GM06990 (cell line): ENCODE measurements at regions not wholly inside any gene's neighbourhood (a gene's known extent, or its start where the extent isn't known, plus 50 kb on each side); places are given as distances from the start of the nearest gene placed in this dataset.

Experiments used
- DNase-seq: peaks from one replicate; pipeline ENCODE4 v3.0.0-alpha.2; 2011; ENCODE audit not compliant: insufficient read length; ENCODE audit errors: extremely low read depth
- H3K27me3 ChIP-seq: replicated peaks from 2 replicates; pipeline ENCODE4 v1.6.0; 2011; ENCODE audit warnings: low read length; ENCODE audit not compliant: control insufficient read depth, insufficient read depth
- H3K36me3 ChIP-seq: 2 replicates; pipeline ENCODE4 v1.5.1; 2011; ENCODE audit warnings: low read length; ENCODE audit not compliant: control insufficient read depth, insufficient read depth
- H3K4me3 ChIP-seq: replicated peaks from 2 replicates; pipeline ENCODE4 v1.5.1; 2011; ENCODE audit warnings: low read depth, mild to moderate bottlenecking, control low read depth, low read length
- TF ChIP-seq, protein P1 (sequence below): IDR thresholded peaks from 2 replicates; pipeline ENCODE4 v1.5.1; 2011; ENCODE audit warnings: low read length, control low read depth, mild to moderate bottlenecking, inconsistent platforms; ENCODE audit not compliant: insufficient read depth, poor library complexity, severe bottlenecking

DNA sequence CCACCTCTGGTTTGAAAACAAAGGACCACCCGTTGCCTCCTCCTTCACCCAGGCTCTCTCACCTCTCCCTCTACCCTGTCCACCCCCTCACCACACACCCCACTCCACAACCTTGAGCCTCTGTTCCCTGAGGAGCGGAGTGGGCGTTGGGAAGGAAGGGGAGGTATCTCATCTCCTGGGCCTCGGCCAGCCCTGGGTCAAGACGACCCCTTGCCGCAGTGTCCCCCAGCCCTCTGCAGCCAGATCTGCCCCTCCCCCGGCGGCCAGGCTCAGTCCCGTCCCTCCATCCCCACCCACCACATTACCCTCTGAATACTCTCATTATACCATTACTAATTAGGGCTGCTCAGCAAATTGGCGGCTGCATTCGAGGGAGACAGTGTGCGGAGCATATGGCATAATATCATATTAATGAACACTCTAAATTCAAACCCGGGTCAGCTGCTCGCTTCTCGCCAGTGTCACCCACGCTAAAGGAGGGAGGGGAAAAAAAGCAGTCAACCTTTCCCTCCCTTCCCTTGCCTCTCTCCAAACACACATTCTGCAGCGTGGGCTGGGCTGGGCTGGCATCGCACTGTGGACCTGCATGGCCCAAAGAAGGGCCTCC is 123.2 kb upstream of the LHX1 start:
- Histone ChIP-seq H3K36me3 (no peaks in the 10 kb centered on the region), H3K27me3 (peaks cover 1% of the 10 kb centered on the region), H3K4me3 (no peak overlapping the region)
- no peak for DNase-seq
- TF ChIP-seq, protein P1, sequence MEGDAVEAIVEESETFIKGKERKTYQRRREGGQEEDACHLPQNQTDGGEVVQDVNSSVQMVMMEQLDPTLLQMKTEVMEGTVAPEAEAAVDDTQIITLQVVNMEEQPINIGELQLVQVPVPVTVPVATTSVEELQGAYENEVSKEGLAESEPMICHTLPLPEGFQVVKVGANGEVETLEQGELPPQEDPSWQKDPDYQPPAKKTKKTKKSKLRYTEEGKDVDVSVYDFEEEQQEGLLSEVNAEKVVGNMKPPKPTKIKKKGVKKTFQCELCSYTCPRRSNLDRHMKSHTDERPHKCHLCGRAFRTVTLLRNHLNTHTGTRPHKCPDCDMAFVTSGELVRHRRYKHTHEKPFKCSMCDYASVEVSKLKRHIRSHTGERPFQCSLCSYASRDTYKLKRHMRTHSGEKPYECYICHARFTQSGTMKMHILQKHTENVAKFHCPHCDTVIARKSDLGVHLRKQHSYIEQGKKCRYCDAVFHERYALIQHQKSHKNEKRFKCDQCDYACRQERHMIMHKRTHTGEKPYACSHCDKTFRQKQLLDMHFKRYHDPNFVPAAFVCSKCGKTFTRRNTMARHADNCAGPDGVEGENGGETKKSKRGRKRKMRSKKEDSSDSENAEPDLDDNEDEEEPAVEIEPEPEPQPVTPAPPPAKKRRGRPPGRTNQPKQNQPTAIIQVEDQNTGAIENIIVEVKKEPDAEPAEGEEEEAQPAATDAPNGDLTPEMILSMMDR, result no peak

DNA sequence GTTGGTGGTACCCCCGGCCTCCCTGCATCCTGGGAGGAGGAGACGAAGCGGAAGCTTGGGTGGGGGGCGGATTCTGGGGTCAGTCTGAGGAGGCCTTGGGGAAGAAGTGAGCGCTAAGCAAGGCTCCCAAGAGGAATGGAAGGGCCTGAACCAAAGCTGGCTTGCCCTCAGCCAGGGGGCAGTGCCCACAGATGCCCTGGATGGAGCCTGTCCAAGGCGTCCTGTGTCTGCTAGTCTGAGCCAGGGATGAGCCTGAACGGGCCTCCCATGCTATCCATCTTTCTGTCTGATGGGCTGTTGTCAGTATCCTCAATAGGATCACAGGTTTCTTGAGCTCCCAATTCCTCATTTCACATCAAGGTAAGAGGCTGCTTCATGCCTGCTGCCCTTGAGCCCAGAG is 122.3 kb upstream of the LHX1 start:
- no peak overlapping the region for H3K4me3 ChIP-seq
- peaks cover 1% of the 10 kb centered on the region for H3K27me3 ChIP-seq
- TF ChIP-seq, protein P1, result no peak
- H3K36me3 ChIP-seq, result no peaks in the 10 kb centered on the region
- DNase-seq, result no peak

DNA sequence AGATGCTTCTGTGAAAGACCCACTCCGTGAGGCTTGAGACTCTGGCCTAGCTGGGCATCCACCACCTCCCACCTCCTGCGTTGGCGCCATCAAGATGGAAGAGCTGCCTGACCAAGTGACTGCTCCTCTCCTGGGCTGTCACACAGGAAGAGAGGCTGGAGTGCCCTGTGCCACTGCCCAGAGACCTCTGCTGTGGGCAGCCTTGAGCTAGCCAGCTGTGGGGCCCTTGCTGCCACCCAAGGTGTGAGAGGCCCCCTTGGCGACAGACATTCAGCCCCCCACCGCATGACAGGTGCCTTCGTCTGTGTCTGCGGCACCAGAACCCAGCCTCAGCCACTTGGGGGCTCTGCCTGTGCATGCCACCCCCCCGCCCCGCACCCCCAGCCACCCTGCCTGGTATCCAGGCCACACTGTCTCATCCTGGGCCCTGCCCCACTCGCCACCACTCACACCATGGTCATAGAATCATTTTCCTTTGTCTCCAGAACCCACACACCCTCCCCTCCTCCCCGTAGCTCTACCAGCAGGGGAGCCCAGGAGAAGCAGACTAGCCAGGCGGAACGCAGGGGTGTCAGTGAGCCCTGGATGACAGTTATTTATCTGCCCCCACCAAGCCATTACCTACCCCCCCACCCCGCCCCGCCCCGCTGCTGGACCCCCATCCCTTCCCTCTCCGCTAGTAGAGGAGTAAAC is 120.9 kb upstream of the LHX1 start:
- no peak for DNase-seq
- TF ChIP-seq, protein P1, result no peak
- H3K36me3 ChIP-seq, result no peaks in the 10 kb centered on the region
- peaks cover 1% of the 10 kb centered on the region for H3K27me3 ChIP-seq
- H3K4me3 ChIP-seq, result no peak overlapping the region

GRCh38 chr17:36816907-36817288 is 120.4 kb upstream of the LHX1 start:
- TF ChIP-seq, protein P1, result no peak
- H3K4me3 ChIP-seq, result no peak overlapping the region
- no peaks in the 10 kb centered on the region for H3K36me3 ChIP-seq
- DNase-seq, result no peak
- peaks cover 1% of the 10 kb centered on the region for H3K27me3 ChIP-seq

- DNase-seq, result no peak
- TF ChIP-seq, protein P1, result no peak
- Histone ChIP-seq H3K36me3 (no peaks in the 10 kb centered on the region), H3K27me3 (no peaks in the 10 kb centered on the region; the same call in 1 of the 2 replicates), H3K4me3 (no peak overlapping the region)
Measured at GRCh38 chr17:36817483-36818048, 119.7 kb upstream of the LHX1 start.
